Esophagus muscularis mucosa (tissue), 4 donors: ENCODE measurements at regions not wholly inside any gene's neighbourhood (a gene's known extent, or its start where the extent isn't known, plus 50 kb on each side); places are given as distances from the start of the nearest gene placed in this dataset.

ENCODE experiments used
- DNase-seq: peaks from one replicate; pipeline ENCODE4 v3.0.0-alpha.2; 2017; ENCODE audit errors: extremely low spot score
- H3K27ac ChIP-seq, 4 donors: fragments of 200-600 bp; sonication (generic); replicated peaks in 1 of 4; 1 replicate in 3 of 4; 2 replicates in 1 of 4; pipeline ENCODE4 v1.5.1; 2016 to 2019; ENCODE audit warnings: mild to moderate bottlenecking in 1 of 4
- H3K27me3 ChIP-seq, 4 donors: fragments of 200-600 bp; sonication (generic); one replicate each; pipeline versions ENCODE4 v1.5.1 to v1.6.0; 2016 to 2019
- H3K36me3 ChIP-seq, 4 donors: fragments of 200-600 bp; sonication (generic); one replicate each; pipeline ENCODE4 v1.5.1; 2016 to 2019
- H3K4me1 ChIP-seq, 4 donors: fragments of 200-600 bp; sonication (generic); one replicate each; pipeline ENCODE4 v1.5.1; 2016 to 2019
- H3K4me3 ChIP-seq, 4 donors: fragments of 200-600 bp; sonication (generic); 1 replicate in 2 of 4; 2 replicates in 2 of 4; pipeline ENCODE4 v1.5.1; 2016 to 2019; ENCODE audit warnings: mild to moderate bottlenecking in 4 of 4, moderate library complexity in 1 of 4
- H3K9me3 ChIP-seq, 4 donors: fragments of 200-600 bp; sonication (generic); 1 replicate in 3 of 4; 2 replicates in 1 of 4; pipeline ENCODE4 v1.5.1; 2016 to 2019
- CTCF ChIP-seq, 3 experiments: fragments of 200-600 bp in 2 of 3; fragments of 450-650 bp in 1 of 3; sonication (generic) in 2 of 3; IDR thresholded peaks; one replicate each; pipeline ENCODE4 v1.5.1; 2017 to 2019; ENCODE audit warnings: antibody characterized with exemption in 3 of 3, mild to moderate bottlenecking in 2 of 3, moderate library complexity in 1 of 3
- EP300 ChIP-seq: sonication (generic); formaldehyde crosslinking; IDR thresholded peaks from one replicate; pipeline ENCODE4 v1.6.1; 2017; ENCODE audit warnings: antibody characterized with exemption
- POLR2A ChIP-seq: fragments of 450-650 bp; IDR thresholded peaks from one replicate; pipeline ENCODE4 v1.6.1; 2017; ENCODE audit warnings: antibody characterized with exemption, moderate library complexity, mild to moderate bottlenecking, low read depth
- POLR2AphosphoS5 ChIP-seq, 2 donors: sonication (generic); formaldehyde crosslinking; IDR thresholded peaks; one replicate each; pipeline ENCODE4 v1.6.1; 2017; ENCODE audit warnings: antibody characterized with exemption in 2 of 2
- WGBS: methylation state at CpG from one replicate; pipeline ENCODE4 v1.1.5; 2018; 5-methylcytosine and 5-hydroxymethylcytosine counted together
- intact Hi-C: fragments of 100-400 bp; cut with DNase I; formaldehyde crosslinking; loops from one replicate; pipeline ENCODE4 v1.15.1; 2023

- H3K4me3 ChIP-seq = no peak overlapping the region
- DNase-seq = no peak
- H3K27me3 ChIP-seq = no peaks in the 10 kb centered on the region
- TF ChIP-seq POLR2A (no peak), EP300 (no peak), CTCF (IDR thresholded peaks at IDR 0.05) (no peak), POLR2AphosphoS5 (IDR thresholded peaks at IDR 0.05) (no peak)
- H3K4me1 ChIP-seq = no peaks in the 10 kb centered on the region
- H3K9me3 ChIP-seq = no peaks in the 10 kb centered on the region
- no peaks in the 10 kb centered on the region for H3K36me3 ChIP-seq
- no peak overlapping the region for H3K27ac ChIP-seq
- intact Hi-C loops = no loop called here
- 78% methylated on average over 7 of the region's 7 CpGs for WGBS
Measured at GRCh38 chr12:114851981-114852380, 168.0 kb upstream of the TBX3 start.

- 92% methylated on average over 7 of the region's 7 CpGs for whole genome bisulfite sequencing
- no peaks in the 10 kb centered on the region for H3K36me3 ChIP-seq
- H3K27me3 ChIP-seq = no peaks in the 10 kb centered on the region
- no peak for DNase-seq
- intact Hi-C loops = no loop called here
- H3K4me3 ChIP-seq = no peak overlapping the region
- H3K27ac ChIP-seq = no peak overlapping the region
- TF ChIP-seq POLR2AphosphoS5 (IDR thresholded peaks at IDR 0.05) (no peak), CTCF (IDR thresholded peaks at IDR 0.05) (no peak), POLR2A (no peak), EP300 (no peak)
- H3K9me3 ChIP-seq = no peaks in the 10 kb centered on the region
- no peaks in the 10 kb centered on the region for H3K4me1 ChIP-seq
Measured at GRCh38 chr12:114850661-114851275, 166.8 kb upstream of the TBX3 start.

GRCh38 chr12:114848666-114849065 is 164.7 kb upstream of the TBX3 start:
- Histone ChIP-seq H3K27ac (no peak overlapping the region), H3K9me3 (no peaks in the 10 kb centered on the region), H3K4me3 (no peak overlapping the region), H3K4me1 (no peaks in the 10 kb centered on the region), H3K36me3 (no peaks in the 10 kb centered on the region), H3K27me3 (no peaks in the 10 kb centered on the region)
- WGBS = 78% methylated on average over 2 of the region's 2 CpGs
- intact Hi-C loops = no loop called here
- no peak for DNase-seq
- TF ChIP-seq POLR2A (no peak), EP300 (no peak), CTCF (IDR thresholded peaks at IDR 0.05) (no peak), POLR2AphosphoS5 (IDR thresholded peaks at IDR 0.05) (no peak)

GRCh38 chr12:114847441-114848035 is 163.6 kb upstream of the TBX3 start:
- WGBS = 83% methylated on average over 11 of the region's 11 CpGs
- no peak for DNase-seq
- intact Hi-C loops = no loop called here
- no peaks in the 10 kb centered on the region for H3K9me3 ChIP-seq
- TF ChIP-seq CTCF (IDR thresholded peaks at IDR 0.05) = no peak
- no peak for TF ChIP-seq POLR2A
- no peak for TF ChIP-seq POLR2AphosphoS5 (IDR thresholded peaks at IDR 0.05)
- H3K4me3 ChIP-seq = no peak overlapping the region
- no peak overlapping the region for H3K27ac ChIP-seq
- no peaks in the 10 kb centered on the region for H3K4me1 ChIP-seq
- H3K36me3 ChIP-seq = no peaks in the 10 kb centered on the region
- no peaks in the 10 kb centered on the region for H3K27me3 ChIP-seq

- 82% methylated on average over 8 of the region's 8 CpGs for WGBS
Measured at GRCh38 chr12:114846771-114847170, 162.8 kb upstream of the TBX3 start.

More at GRCh38 chr12:114846771-114847170, 162.8 kb upstream of the TBX3 start:
- Histone ChIP-seq H3K36me3 (no peaks in the 10 kb centered on the region), H3K27me3 (no peaks in the 10 kb centered on the region), H3K4me3 (no peak overlapping the region), H3K9me3 (no peaks in the 10 kb centered on the region), H3K27ac (no peak overlapping the region), H3K4me1 (no peaks in the 10 kb centered on the region)
- intact Hi-C loops = no loop called here
- DNase-seq = no peak
- TF ChIP-seq CTCF (IDR thresholded peaks at IDR 0.05) (no peak), POLR2A (no peak), POLR2AphosphoS5 (IDR thresholded peaks at IDR 0.05) (no peak), EP300 (no peak)
